PC-3 (cell line): ENCODE measurements at regions not wholly inside any gene's neighbourhood (a gene's known extent, or its start where the extent isn't known, plus 50 kb on each side); places are given as distances from the start of the nearest gene placed in this dataset.

Experiments
- EZH2phosphoT487 ChIP-seq: fragments of 300-600 bp; sonication (generic); IDR thresholded peaks from 2 replicates; pipeline ENCODE4 v1.6.1; 2018; ENCODE audit warnings: mild to moderate bottlenecking, antibody characterized with exemption, low read length, borderline replicate concordance
- TF ChIP-seq, protein P1 (sequence below): fragments of 300-600 bp; sonication (generic); conservative IDR thresholded peaks from 2 replicates; pipeline ENCODE4 v1.5.1; 2017; ENCODE audit warnings: antibody characterized with exemption, low read depth, mild to moderate bottlenecking, low read length

DNA sequence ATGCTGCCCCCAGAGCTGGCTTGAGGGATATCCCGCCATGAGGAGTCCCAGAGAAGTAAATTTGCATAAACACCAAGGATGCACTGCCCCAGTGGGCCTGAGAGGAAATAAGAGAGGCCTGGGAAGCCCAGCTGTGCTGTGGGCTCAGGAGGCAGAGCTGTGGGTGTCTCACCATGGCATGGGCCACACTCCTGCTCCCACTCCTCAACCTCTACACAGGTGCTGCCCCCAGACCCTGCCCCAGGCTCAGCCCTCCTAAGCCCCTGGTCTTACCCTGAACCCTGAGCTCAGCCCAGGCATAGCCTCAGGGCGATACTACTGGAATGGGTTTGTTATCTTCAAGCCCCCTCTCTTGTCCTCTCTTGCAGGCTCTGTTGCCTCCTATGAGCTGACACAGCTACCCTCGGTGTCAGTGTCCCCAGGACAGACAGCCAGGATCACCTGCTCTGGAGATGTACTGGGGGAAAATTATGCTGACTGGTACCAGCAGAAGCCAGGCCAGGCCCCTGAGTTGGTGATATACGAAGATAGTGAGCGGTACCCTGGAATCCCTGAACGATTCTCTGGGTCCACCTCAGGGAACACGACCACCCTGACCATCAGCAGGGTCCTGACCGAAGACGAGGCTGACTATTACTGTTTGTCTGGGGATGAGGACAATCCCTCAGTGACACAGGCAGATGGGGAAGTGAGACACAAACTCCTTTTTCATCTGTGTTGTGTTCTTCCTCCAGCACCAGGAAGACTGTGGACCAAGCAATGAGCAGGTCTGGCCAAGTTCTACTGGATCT lies 59.9 kb downstream of the GGTLC2 start:
- TF ChIP-seq, protein P1, sequence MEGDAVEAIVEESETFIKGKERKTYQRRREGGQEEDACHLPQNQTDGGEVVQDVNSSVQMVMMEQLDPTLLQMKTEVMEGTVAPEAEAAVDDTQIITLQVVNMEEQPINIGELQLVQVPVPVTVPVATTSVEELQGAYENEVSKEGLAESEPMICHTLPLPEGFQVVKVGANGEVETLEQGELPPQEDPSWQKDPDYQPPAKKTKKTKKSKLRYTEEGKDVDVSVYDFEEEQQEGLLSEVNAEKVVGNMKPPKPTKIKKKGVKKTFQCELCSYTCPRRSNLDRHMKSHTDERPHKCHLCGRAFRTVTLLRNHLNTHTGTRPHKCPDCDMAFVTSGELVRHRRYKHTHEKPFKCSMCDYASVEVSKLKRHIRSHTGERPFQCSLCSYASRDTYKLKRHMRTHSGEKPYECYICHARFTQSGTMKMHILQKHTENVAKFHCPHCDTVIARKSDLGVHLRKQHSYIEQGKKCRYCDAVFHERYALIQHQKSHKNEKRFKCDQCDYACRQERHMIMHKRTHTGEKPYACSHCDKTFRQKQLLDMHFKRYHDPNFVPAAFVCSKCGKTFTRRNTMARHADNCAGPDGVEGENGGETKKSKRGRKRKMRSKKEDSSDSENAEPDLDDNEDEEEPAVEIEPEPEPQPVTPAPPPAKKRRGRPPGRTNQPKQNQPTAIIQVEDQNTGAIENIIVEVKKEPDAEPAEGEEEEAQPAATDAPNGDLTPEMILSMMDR = no peak
- TF ChIP-seq EZH2phosphoT487 = no peak
